Neural crest cell (in vitro differentiated cells): ENCODE measurements at regions not wholly inside any gene's neighbourhood (a gene's known extent, or its start where the extent isn't known, plus 50 kb on each side); places are given as distances from the start of the nearest gene placed in this dataset.

Experiments used
- DNase-seq: peaks from one replicate; pipeline ENCODE4 v3.0.0; 2021; ENCODE audit warnings: low read depth, mixed read lengths, low spot score
- H3K27ac Mint-ChIP-seq: one replicate; pipeline ENCODE4 v1.8.0; 2021; ENCODE audit warnings: mild to moderate bottlenecking, mixed read lengths; ENCODE audit not compliant: unreplicated experiment
- H3K27me3 Mint-ChIP-seq: 2 replicates; pipeline ENCODE4 v1.8.0; 2021; ENCODE audit warnings: low read depth, mild to moderate bottlenecking, mixed read lengths
- H3K36me3 Mint-ChIP-seq: 2 replicates; pipeline ENCODE4 v1.8.0; 2021; ENCODE audit warnings: low read depth, mild to moderate bottlenecking, mixed read lengths
- H3K4me1 Mint-ChIP-seq: 2 replicates; pipeline ENCODE4 v1.8.0; 2021; ENCODE audit warnings: mixed read lengths
- H3K4me3 Mint-ChIP-seq: one replicate; pipeline ENCODE4 v1.8.0; 2021; ENCODE audit warnings: mild to moderate bottlenecking, mixed read lengths
- H3K9me3 Mint-ChIP-seq: 2 replicates; pipeline ENCODE4 v1.8.0; 2021; ENCODE audit warnings: mixed read lengths
- TF ChIP-seq, protein P1 (sequence below): fragments of 200-600 bp; sonication (generic); conservative IDR thresholded peaks from 2 replicates; pipeline ENCODE4 v1.5.0; 2021; ENCODE audit warnings: antibody characterized with exemption, mild to moderate bottlenecking

GRCh38 chr2:82485701-82486100 is 1973.4 kb downstream of the SUCLG1 start:
- no peaks in the 10 kb centered on the region for H3K9me3 Mint-ChIP-seq
- H3K27ac Mint-ChIP-seq = no peak overlapping the region
- no peaks in the 10 kb centered on the region for H3K4me1 Mint-ChIP-seq
- TF ChIP-seq, protein P1, sequence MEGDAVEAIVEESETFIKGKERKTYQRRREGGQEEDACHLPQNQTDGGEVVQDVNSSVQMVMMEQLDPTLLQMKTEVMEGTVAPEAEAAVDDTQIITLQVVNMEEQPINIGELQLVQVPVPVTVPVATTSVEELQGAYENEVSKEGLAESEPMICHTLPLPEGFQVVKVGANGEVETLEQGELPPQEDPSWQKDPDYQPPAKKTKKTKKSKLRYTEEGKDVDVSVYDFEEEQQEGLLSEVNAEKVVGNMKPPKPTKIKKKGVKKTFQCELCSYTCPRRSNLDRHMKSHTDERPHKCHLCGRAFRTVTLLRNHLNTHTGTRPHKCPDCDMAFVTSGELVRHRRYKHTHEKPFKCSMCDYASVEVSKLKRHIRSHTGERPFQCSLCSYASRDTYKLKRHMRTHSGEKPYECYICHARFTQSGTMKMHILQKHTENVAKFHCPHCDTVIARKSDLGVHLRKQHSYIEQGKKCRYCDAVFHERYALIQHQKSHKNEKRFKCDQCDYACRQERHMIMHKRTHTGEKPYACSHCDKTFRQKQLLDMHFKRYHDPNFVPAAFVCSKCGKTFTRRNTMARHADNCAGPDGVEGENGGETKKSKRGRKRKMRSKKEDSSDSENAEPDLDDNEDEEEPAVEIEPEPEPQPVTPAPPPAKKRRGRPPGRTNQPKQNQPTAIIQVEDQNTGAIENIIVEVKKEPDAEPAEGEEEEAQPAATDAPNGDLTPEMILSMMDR = no peak
- DNase-seq = no peak
- no peak overlapping the region for H3K4me3 Mint-ChIP-seq
- H3K27me3 Mint-ChIP-seq = no peaks in the 10 kb centered on the region
- H3K36me3 Mint-ChIP-seq = no peaks in the 10 kb centered on the region

DNA sequence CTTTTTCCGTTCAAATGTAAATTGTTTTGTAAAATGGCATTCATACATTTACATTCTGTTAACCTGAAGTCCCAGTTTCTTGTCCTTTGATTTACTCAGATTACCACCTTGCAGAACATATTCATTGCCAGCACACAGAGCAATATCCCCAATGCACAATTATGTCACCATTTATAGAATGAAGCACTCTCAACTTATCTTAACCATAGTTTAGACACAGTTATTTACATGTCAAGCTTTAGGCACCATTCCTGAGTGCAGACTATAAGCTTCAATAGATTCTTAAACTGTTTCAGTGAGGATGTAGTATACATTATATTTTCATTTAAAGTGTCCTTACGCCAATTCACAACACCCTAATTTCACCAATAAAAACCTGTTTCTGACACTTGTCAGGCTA is 1977.9 kb downstream of the SUCLG1 start:
- no peak overlapping the region for H3K4me3 Mint-ChIP-seq
- TF ChIP-seq, protein P1 = no peak
- H3K27me3 Mint-ChIP-seq = no peaks in the 10 kb centered on the region
- H3K27ac Mint-ChIP-seq = no peak overlapping the region
- H3K4me1 Mint-ChIP-seq = no peaks in the 10 kb centered on the region
- no peaks in the 10 kb centered on the region for H3K36me3 Mint-ChIP-seq
- no peak for DNase-seq
- no peaks in the 10 kb centered on the region for H3K9me3 Mint-ChIP-seq

DNA sequence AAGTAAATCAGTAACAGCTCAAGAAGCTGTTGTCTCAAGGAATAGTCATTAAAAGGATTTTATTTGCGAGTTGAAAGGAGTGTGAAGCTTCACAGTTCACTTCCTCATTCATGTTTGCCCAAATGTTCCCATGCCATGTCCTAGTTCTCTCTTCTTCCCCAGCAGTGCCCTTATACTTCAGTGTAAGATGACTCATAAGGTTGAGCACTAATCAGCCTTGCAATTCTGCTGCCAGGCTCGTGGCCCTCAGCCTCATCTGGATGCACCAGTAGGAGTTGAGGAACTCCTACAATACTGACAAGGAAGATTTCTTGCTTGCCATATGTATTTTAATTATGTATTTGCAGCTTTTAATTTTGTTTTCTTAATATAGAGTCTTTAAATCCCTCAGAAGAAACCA is 1980.4 kb downstream of the SUCLG1 start:
- H3K4me3 Mint-ChIP-seq = no peak overlapping the region
- no peaks in the 10 kb centered on the region for H3K27me3 Mint-ChIP-seq
- no peaks in the 10 kb centered on the region for H3K36me3 Mint-ChIP-seq
- H3K9me3 Mint-ChIP-seq = no peaks in the 10 kb centered on the region
- no peaks in the 10 kb centered on the region for H3K4me1 Mint-ChIP-seq
- H3K27ac Mint-ChIP-seq = peak overlapping the region; percentile 50
- TF ChIP-seq, protein P1 = no peak
- DNase-seq = no peak

GRCh38 chr2:82476094-82476493 is 1983.0 kb downstream of the SUCLG1 start:
- no peaks in the 10 kb centered on the region for H3K27me3 Mint-ChIP-seq
- H3K36me3 Mint-ChIP-seq = no peaks in the 10 kb centered on the region
- no peaks in the 10 kb centered on the region for H3K9me3 Mint-ChIP-seq
- H3K4me1 Mint-ChIP-seq = no peaks in the 10 kb centered on the region
- no peak overlapping the region for H3K27ac Mint-ChIP-seq
- TF ChIP-seq, protein P1 = no peak
- DNase-seq = no peak
- H3K4me3 Mint-ChIP-seq = no peak overlapping the region

DNA sequence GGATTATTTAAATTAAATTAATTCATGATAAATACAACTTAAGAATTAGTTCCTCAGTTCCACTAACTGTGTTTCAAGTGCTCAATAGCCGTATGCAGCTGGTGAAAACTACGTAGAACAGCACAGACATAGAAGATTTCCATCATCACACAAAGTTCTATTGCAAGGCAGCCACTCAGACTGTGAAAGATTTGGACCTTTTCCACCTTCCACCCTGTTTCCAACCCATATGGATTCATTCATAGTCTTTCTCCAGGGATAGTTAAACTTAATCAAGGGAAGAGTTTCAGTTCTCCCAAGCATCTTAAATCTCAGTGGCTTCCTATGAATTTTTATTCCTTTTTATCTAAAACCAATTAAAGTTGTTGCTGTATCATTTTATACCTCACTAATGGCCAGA is 2030.8 kb downstream of the SUCLG1 start:
- H3K36me3 Mint-ChIP-seq = no peaks in the 10 kb centered on the region
- H3K9me3 Mint-ChIP-seq = no peaks in the 10 kb centered on the region
- DNase-seq = no peak
- no peak overlapping the region for H3K4me3 Mint-ChIP-seq
- H3K4me1 Mint-ChIP-seq = no peaks in the 10 kb centered on the region
- TF ChIP-seq, protein P1 = no peak
- no peaks in the 10 kb centered on the region for H3K27me3 Mint-ChIP-seq
- no peak overlapping the region for H3K27ac Mint-ChIP-seq

DNA sequence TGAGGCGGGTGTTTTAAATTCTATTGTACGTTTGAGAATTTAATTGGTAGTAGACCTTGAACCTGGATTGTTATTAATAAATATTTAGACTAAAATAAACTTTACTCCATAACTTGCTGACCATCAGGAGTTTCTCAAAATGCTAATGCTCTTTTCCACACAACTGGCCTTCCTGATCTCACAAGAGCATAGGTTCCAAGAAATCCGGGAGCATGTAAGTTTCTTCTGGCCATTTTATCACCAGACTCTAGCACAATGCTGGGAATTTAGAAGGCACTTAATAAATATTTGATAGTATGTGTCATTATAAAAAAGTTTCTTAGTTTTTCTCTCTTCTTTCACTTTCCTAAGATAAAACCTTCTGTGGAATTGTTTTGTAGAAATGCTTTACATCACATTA is 2047.1 kb downstream of the SUCLG1 start:
- Mint-ChIP-seq H3K4me3 (no peak overlapping the region), H3K36me3 (no peaks in the 10 kb centered on the region), H3K4me1 (no peaks in the 10 kb centered on the region), H3K9me3 (no peaks in the 10 kb centered on the region), H3K27me3 (no peaks in the 10 kb centered on the region), H3K27ac (no peak overlapping the region)
- TF ChIP-seq, protein P1 = no peak
- DNase-seq = no peak
